GM21529 (cell line): ENCODE measurements at regions not wholly inside any gene's neighbourhood (a gene's known extent, or its start where the extent isn't known, plus 50 kb on each side); places are given as distances from the start of the nearest gene placed in this dataset.
A peak's percentile ranks its signal among the peaks of the same experiment; 100 is the strongest.

ENCODE experiments used
- ATAC-seq: cut with Tn5 transposase; IDR thresholded peaks from one replicate; pipeline ENCODE4 v1.9.1; 2021; ENCODE audit not compliant: unreplicated experiment

DNA sequence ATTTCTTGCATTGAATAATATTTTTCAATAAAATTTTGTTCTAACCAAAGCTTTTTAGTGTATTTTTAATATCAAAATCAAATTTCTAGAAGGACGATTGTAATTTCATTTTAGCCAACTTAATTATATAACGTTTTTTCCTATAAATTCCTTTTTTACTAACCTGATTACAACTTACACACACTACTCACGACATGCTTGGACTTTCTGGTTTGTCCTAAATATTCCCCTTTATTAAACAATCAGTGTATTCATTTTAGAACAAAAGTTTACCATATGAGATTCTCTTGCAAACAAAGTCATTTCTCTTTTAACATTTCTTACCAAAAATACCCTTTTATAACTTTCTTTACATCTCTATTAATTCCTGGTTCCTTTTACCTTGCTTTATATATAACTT, 173.7 kb downstream of the PWWP3B start:
- no peak for ATAC-seq

DNA sequence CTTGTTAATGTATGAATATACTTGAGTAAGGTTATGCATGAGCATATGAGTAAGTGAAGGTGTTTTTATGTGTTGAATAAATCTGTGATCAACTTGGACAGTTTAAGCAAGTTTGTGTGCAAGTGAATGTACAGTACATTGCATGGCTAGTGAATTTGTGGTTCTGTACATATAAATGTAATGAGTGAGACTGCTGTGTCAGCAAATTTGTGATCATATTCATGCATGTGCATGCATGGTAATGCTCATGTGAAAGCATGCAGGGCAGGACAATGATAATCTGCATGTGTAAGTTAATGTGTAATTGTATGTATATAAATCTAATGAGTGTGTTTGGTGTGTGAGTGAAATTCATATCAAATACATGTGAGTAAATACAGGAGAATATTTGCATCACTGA, 188.5 kb downstream of the PWWP3B start:
- no peak for ATAC-seq

DNA sequence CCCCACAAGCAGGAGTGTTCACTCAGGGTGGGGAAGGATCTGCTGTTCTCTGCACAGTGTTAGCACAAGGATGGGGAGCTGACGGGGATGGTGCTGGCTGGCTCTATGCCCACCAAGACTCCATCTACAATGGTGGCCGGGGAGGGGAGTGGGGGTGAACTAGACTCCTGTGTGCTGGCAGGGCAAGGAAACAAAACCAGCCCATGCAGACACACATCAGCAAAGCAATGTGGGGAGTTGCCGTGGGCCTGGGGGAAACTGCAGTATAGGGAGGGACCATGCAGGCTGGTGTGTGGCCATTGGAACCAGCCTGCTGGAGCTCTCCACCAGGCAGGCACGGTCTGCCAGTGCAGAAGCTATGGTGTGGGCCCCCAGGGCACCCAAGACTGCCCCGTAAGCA, 195.1 kb downstream of the PWWP3B start:
- ATAC-seq: no peak

DNA sequence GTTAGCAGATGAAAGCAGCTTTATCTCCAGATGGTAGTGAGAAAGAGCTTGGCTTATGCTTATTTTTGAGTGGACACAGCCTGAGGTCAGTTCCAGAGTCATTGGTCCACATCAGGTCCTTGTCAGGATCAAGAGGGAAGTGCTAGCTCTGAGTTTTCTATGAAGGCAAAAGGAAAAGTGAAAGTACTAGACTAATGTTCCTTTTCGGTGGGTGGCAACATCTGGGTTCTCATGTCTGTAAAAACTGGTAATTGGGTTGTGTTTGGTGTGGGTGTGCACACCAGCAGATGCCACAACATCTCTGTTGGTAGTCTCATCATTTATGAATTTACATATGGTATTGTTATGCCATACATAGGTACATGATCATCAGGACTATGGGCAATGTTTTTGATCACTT, 210.5 kb downstream of the PWWP3B start:
- peak; percentile 85 for ATAC-seq

DNA sequence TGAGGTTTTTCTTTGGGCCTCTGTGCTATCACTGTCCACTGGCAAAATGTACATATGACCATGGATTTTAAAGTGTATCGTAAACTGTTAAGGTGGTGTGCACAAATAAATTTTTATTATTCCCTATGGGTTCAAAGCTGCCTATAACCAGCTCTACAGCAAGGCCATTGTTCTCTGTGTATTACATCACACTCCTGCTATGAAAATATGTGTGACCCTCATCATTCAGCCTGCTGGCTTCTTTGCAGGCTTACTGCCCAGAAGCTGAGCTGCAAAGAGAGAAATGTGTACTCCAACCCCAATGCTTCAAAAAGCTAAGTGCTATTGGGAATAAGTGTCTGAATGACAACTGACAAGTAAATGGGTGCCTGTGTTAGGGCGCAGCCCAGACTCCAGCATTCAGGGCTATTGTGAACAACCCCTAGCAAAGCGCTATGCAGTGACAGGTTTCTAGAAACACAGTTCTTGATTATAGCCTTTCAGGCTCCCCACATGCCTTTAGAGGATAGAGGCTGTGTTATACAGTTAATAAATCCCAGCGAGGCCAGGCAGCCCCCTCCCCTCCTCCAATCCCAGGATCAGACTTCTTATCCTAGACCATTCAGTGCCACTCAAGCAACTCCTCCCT, 220.4 kb upstream of the RADX start:
- ATAC-seq: no peak

DNA sequence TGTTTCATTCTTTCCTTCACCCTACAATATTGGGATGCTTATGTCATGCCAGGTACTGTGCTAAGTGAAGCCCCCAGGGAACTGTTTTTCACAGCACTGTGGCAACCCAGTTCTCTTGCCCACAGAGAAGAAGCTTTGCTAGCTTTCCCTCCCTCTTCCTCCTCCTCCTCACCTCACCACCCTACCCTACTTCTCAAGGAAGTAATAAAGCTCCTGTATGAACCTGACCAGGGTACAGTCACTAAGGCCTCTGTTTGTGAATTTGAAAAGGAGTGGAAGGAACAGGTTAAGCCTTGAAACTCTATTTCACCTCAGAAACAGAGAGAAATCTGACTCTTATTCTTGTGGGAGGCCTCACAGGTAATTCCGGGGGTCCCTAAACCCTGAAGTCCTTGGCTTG, 219.4 kb upstream of the RADX start:
- ATAC-seq: no peak

DNA sequence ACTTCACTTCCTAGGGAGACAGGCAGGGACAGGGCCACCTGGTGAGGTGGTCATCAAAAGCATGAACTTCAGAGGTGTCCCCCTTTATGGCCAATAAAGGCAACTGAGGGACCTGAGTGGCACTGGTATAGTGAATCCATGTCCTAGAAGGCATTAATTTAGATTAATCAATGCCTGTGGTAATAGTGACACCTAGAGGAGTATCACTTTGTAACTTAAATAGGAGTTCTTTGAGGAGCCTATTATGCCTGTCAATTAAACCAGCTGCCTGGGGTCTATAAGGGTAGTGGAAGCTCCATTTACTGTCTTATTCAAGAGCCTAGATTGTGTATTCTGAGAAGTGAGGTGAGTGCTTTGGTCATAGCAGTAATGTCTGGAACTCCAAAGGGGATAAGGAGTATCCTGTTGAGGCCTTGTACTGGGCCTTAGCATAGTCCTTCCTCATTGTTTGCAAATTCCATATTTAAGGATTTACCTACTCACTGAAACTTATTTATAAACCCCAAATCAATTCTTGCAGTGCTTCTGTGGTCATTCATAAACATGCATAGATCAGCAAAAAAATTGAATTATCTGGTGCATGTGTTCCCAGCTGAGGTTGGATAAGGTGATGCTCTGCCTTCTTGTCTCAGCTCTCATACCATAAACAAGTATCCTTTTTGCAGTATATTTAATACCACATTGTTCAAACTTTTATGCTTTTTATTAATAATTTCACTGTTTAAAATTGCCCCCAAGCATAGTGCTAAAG, 213.8 kb upstream of the RADX start:
- no peak for ATAC-seq

DNA sequence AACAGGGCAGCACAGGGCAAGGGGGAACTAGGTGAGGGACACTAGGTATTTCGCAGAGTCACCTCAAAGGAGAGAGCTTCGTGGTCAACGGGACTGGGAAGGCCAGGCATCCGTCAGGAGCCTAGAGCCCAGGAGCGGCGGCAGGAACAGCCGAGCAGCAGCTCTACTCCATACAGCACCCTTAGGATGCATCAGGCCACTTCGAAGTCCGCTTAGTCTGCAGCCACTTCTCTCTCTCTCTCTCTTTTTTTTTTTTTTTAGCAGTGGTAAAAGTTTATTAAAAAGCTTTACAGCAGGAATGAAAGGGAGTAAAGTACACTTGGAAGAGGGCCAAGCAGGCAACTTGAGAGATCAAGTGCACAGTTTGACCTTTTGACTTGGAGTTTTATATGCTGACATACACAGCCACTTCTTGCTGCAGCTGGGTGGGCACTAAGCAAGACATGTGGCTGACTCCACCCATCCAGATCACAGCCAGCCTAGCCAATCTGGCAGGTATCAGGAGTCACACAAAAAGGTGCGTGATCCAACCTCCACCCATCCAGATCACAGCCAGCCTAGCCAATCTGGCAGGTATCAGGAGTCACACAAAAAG, 209.7 kb upstream of the RADX start:
- ATAC-seq: no peak

DNA sequence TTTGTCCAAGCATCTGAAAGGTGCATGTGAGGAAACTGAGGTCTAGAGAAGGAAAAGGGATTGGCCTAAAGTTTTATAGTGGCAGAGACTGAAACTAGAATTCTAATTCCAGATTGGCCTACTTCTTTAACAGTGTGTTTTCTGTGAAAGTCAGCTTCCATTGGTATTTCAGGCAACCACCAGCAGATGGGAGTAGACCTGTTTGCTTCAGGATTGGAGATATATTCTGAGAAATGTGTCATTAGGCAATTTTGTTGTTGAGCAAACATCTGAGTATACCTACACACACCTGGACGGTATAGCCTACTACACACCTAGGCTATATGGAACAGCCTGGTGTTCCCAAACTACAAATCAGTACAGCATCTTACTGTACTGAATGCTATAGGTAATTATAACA, 207.3 kb upstream of the RADX start:
- no peak for ATAC-seq

DNA sequence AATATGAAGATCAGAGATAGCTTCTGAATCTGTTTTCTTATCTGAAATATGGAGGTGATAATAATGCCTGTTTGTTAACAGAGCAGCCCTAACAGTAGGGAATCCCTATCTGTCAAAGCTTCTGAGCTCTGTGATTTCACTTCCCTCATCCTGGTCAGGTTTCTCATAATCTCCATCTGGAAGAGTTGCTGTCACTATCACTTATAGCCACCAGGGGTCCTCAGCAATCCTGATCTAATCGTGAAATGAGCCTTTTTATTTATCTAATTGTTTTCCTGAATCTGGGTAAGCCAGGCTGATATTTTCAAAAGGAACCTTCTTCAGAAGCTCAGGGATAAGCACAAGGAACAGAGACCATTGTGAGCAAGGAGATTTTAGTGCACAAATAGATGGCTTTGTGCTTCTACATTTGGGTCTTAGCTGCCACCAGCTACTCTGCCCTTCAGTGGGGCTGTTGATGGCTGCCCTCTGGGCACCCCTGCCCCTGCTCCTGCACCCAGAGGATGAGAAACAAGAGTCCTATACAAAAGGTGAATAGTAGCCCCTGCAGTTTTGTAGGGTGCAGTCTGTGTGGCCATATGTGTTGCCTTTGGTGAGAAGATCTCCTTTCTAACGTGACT, 196.4 kb upstream of the RADX start:
- peak; percentile 91 for ATAC-seq

DNA sequence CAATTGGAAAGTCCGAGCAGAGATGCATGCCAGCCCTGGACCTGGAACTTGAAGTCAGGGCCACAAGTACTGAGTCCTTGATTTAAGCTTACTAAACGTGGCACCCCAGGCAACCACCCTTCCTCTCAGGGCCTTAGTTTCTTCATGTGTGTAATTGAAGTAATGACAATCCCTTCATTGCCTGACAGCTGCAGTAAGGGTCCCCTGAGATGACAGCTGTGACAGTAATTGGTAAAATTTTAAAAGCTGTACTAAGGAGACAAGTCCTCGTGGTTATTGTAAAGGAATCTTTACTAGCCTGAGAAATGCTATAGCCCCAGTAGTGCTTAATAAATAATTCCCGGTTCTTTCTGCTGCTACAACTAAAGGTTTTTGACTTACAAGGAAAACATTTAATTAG, 175.1 kb upstream of the RADX start:
- ATAC-seq: no peak

DNA sequence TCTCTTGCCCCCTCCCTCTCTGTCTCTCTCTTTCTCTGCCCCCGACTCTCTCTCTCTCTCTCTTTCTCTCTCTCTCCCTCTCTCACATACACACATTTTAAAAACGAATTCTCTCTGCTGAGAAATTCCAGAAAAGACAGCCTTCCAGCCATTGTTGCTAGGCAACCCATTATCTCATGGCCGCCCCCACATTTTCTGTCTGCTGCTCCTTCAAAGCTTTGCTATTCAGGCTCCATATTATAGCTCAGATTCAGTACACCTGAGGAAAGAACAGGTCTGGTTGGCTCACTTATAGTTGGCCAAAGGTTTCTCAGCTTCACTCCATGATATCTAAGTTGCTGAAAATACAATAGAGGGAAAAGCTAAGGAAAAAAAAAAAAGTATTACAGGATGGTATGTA, 174.4 kb upstream of the RADX start:
- ATAC-seq: no peak

DNA sequence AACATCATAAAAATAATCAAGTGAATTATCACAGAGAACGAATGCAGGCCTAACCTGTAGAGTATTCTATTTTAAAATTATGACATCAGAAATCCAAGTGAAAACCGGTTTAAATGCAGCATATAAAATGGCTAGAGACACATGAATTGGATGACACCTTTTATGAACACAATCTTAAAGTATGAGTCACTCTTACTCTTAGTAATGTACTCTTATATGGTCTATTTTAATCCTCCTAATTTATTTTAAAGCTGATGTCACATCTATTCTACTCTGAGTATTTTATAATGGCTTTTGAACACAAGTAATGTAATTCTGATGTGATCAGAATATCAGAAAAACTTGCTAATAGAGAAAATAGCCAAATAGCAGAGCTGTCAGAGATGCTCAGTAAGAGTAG, 161.4 kb upstream of the RADX start:
- ATAC-seq: no peak

DNA sequence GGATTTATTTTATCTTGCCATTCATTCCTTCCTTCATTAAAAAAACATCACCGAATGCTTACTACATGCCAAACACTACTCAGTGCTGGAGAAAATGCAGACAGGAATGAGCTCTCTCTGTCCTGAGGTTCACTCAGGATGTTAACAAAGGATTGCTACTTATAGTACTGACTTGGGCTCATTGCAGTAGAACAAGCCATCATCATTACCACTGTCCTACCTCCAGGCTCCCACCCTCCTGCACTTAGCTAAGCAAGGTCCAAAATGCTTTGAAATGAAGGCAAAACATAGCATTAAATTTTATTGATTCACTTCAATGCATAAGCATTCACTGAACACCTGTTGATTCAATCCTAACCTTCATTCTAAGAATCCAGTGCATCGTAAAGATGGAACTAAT, 159.8 kb upstream of the RADX start:
- ATAC-seq: no peak

DNA sequence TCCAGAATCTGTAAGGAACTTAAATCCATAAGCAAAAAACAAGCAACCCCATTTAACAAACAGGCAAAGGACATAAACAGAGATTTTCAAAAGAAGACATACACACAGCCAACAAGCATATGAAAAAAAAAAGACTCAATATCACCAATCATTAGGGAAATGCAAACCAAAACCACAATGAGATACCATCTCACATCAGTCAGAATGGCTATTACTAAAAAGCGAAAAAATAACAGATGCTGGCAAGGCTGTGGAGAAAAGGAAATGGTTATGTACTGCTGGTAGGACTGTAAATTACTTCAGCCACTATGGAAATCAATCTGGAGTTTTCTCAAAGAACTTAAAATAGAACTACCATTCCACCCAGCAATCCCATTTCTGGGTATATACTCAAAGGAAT, 156.8 kb upstream of the RADX start:
- no peak for ATAC-seq

DNA sequence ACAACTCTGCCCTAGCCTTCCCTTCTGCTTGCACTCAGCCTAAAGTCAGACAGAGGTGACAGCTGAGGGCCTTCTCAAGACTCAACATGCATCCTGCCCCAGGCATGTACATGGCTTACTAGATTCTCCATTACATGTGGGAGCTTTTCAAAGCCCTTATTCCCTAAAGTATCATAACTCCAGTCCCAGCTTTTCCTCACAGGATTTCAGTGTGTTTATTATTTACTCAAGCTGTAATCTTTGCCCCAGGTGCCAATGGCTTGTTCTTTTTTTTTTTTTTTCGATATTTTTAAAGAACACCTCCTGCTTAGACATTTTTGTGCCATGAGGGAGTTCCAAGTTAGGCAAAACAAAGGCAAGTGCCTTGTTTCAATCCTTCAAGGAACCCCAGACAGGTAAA, 154.0 kb upstream of the RADX start:
- no peak for ATAC-seq

DNA sequence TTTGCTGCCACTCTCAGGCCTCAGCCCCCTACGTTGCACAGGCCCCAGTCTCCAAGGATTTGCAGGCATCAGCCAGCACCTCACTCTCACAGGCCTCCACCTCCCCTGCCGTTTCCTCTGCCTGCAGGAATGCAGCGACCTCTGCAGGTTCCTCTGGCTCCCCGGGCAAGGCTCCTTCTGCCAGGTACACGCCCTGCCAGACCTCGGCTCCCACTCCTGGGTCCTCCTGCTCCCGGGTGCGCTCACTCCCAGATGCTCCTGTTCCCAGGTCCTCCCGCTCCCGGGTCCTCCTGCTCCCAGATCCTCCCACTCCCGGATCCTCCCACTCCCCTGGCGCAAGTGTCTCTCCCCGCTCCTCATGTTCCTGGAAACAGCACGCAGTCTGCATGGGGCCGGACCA, 144.4 kb upstream of the RADX start:
- ATAC-seq: no peak

DNA sequence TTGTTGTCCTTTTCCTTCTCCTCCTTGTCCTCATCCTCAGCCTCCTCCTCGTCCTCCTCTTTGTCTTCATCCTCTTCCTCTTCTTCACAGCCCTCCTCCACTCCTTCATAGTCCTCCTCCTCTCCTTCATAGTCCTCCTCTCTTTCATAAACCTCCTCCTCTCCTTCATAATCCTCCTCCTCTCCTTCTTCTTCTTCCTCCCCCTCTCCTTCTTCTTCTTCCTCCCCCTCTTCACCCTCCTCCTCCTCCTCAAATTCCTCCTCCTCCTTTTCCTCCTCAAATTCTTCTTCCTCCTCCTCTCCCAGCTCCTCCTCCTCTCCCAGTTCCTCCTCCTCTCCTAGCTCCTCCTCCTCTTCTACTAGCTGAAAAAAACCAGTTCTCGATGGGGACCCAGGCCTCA, 143.8 kb upstream of the RADX start:
- ATAC-seq: no peak

DNA sequence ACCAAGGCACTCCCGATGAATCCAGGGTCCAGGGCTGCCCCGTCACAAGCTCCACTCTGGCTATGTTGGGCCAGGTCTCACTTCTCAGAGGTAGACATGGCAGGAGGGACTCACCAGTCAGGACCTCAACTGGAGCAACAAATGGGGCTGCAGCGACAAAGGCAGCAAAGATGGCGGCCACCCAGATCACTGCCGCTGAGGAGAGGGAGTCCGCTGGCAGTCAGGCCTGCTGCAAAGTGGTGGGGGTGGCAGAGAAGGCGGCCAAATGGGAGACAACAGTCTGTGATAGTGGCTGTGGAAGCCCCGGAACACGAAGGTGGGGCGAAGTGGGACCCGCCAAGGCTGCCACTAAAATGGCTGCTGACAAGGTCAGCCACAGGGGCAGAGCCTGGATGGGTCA, 143.3 kb upstream of the RADX start:
- no peak for ATAC-seq

DNA sequence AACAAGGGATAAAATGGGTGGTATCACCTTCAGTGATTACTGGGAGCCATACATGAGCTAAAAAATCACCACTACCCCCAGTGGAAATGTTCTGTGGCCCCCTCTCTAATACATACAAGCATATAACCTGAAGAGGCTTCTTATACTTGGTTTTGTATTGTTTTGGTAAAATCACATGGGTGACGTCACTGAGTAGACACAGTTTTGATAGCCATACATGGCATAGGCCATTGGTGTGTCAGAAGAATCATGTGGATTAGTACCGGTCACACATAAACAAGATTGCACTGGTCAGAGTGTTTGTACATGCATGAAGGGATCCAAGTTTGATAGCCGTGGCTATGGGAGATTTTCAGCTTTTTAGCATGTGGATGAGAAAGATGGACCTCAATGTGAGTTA, 131.9 kb upstream of the RADX start:
- ATAC-seq: no peak

DNA sequence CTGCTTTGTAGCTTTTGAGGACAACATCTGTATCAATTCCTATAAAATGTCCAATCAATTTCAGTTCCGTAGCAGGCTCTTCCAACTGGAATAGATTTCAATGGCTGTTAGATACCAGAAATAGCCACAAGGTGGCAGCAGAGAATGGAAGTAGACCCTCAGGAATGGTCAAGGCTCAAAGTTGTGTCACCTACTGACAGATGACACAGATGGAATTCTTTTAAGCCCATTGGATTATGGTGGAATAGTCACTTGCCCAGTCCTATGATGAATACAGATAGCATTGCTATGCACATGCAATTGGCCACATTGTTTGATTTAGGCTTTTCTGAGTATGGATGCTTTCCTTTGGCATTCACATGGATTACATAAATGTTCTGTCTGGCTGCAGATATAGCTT, 130.4 kb upstream of the RADX start:
- peak; percentile 36 for ATAC-seq

DNA sequence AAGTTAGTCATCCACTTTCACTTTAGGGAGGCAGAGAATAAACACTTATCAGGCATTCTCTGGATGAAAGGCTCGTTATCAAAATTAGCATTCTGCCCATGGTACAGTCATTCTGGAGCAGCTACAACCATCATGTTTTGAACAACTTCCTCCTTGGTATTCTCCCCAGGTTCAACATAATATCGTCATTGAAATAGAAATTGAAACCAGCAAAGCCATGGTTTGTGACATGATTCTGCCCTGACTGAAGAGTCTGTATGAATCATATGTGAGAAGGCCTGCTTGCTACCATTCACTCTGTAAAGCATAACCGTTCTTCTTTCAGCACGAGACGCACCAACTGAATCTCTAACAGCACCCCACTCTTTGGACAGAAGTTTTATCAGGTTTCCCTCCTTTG, 127.5 kb upstream of the RADX start:
- ATAC-seq: peak; percentile 96
